DMS153 (cell line): ENCODE measurements at regions not wholly inside any gene's neighbourhood (a gene's known extent, or its start where the extent isn't known, plus 50 kb on each side); places are given as distances from the start of the nearest gene placed in this dataset.
A peak's percentile ranks its signal among the peaks of the same experiment; 100 is the strongest.

Source experiments
- DNase-seq: peaks from one replicate; lab custom pipeline; 2025; lab: John Stamatoyannopoulos, UW

GRCh38 chr3:127458696-127459604 is 131.6 kb downstream of the TPRA1 start:
- DNase-seq = no peak

GRCh38 chr3:127457546-127458145 is 132.9 kb downstream of the TPRA1 start:
- DNase-seq = no peak

- DNase-seq = peak; percentile 57
These were observed 133.4 kb downstream of the TPRA1 start for GRCh38 chr3:127457094-127457475.

- peak; percentile 43 for DNase-seq
These were observed 134.0 kb downstream of the TPRA1 start for GRCh38 chr3:127456471-127457093.

GRCh38 chr3:127455541-127456450 is 134.7 kb downstream of the TPRA1 start:
- peak; percentile 82 for DNase-seq

GRCh38 chr3:127454968-127455367 is 135.6 kb downstream of the TPRA1 start:
- no peak for DNase-seq

GRCh38 chr3:127454051-127454450 is 136.5 kb downstream of the TPRA1 start:
- no peak for DNase-seq

GRCh38 chr3:127452321-127452821 is 138.2 kb downstream of the TPRA1 start:
- no peak for DNase-seq

- DNase-seq = no peak
These were observed 139.2 kb downstream of the TPRA1 start for GRCh38 chr3:127451321-127451720.

GRCh38 chr3:127450331-127450730 is 140.2 kb downstream of the TPRA1 start:
- no peak for DNase-seq

GRCh38 chr3:127449486-127450212 is 140.9 kb downstream of the TPRA1 start:
- no peak for DNase-seq

GRCh38 chr3:127448671-127449070 is 141.9 kb downstream of the TPRA1 start:
- DNase-seq = no peak

GRCh38 chr3:127448161-127448561 is 142.4 kb downstream of the TPRA1 start:
- DNase-seq = no peak

- no peak for DNase-seq
These were observed 143.8 kb downstream of the TPRA1 start for GRCh38 chr3:127446756-127447155.

GRCh38 chr3:127445581-127446343 is 144.8 kb downstream of the TPRA1 start:
- DNase-seq = no peak

- no peak for DNase-seq
These were observed 145.8 kb downstream of the TPRA1 start for GRCh38 chr3:127444761-127445160.

- DNase-seq = no peak
These were observed 146.8 kb downstream of the TPRA1 start for GRCh38 chr3:127443581-127444375.

- DNase-seq = no peak
These were observed 148.0 kb downstream of the TPRA1 start for GRCh38 chr3:127442506-127442905.

GRCh38 chr3:127441764-127442163 is 148.8 kb downstream of the TPRA1 start:
- DNase-seq = no peak
